Stimulated activated CD4-positive, alpha-beta T cell treated with anti-CD3 and anti-CD28 coated beads, TNF-alpha, amount 100 ng/mL, for 48 hours (primary cell): ENCODE measurements at regions not wholly inside any gene's neighbourhood (a gene's known extent, or its start where the extent isn't known, plus 50 kb on each side); places are given as distances from the start of the nearest gene placed in this dataset.

Source experiments
- DNase-seq, 3 donors: peaks; one replicate each; pipeline ENCODE4 v3.0.0-alpha.2; 2020; ENCODE audit warnings: low read depth in 3 of 3

GRCh38 chr10:64079341-64079740 is 558.1 kb downstream of the REEP3 start:
- no peak for DNase-seq

GRCh38 chr10:64080071-64080470 is 558.9 kb downstream of the REEP3 start:
- no peak for DNase-seq

- DNase-seq, result no peak
Measured at GRCh38 chr10:64081947-64082482, 560.8 kb downstream of the REEP3 start.

DNA sequence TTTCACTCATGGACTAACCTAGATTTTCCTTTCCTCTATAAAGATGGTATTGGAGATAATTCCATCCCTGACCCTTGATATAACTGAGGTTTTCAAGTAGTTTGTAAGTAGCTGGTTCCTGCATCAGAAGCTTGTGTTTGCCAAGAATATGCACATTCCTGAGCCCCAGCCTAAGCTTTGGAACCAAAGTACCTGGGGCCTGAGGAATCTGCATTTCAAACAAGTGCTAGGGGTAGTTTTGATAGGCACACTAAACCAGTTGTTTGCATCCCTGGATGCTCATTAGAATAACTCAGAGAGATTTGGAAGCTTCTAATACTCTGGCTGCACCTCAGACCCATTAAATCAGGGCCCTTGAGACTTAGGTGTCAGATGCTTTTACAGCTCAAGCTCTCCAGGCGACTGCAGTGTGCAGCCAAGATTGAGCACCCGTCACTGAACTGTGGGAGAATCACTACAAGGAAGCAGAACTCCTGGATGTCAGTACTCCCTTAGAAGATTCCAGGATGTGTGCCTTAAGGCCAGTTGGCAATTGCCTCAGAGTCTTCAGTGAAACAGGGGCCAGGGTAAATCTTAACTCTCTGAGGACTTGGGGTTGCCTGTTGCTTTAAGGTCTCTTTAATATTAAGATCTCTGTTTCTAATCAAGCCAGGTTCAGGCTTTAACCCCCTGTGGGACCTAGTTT is 565.0 kb downstream of the REEP3 start:
- no peak for DNase-seq

GRCh38 chr10:64089648-64090047 is 568.4 kb downstream of the REEP3 start:
- no peak for DNase-seq

DNA sequence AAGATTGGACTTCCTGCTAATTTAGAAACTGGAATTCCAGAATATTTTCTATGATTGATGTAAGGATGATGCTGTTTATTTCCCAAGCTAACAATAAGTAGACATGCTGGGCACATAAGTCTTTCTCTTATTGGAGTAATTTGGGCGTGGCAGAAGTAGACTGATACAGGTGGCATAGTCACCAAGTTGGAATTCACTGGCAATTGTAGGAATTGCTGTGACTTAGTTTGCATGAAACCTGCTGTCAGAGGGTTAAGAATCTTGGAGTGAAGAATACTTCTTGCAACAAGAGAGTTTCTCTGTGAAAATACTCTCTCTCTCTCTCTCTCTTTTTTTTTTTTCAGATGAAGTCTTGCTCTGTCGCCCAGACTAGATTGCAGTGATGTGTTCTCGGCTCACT is 569.7 kb downstream of the REEP3 start:
- DNase-seq, result no peak

DNA sequence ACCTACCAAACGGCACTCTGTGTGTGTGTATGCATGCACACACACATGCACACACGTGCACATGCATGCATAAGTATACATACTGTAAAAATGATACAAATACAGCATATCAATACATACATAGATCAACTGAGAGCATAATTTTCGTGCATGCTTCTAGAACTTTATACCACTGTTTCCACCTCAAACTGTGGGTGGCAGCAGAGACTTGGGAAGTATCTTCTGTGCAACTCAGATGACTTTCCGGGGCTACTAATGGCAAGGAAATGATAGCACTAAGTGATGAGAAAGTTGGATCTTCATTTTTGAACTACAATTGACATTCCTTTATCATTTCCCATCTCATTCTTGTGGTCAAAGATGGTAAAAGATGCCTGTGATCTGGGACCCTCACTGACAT is 570.7 kb downstream of the REEP3 start:
- no peak for DNase-seq

DNA sequence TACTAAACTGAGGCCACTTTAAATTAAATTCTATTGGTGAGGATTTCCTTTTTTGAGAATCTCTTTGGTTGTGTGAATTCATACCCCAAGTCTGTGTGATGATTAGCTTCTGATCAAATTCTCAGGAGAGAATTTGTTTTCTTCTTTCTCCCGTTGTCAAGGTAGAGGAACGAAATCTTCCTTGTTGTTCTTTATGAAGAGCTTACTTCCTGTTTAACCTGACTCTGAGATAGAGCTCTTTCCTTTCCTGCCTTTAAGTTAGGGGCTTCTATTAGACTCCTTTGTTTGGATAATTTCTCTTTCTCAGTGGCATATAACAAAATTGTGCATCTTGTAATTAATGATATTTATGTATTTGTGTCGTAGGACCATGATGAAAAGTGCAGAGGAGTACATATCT is 572.1 kb downstream of the REEP3 start:
- DNase-seq, result no peak

DNA sequence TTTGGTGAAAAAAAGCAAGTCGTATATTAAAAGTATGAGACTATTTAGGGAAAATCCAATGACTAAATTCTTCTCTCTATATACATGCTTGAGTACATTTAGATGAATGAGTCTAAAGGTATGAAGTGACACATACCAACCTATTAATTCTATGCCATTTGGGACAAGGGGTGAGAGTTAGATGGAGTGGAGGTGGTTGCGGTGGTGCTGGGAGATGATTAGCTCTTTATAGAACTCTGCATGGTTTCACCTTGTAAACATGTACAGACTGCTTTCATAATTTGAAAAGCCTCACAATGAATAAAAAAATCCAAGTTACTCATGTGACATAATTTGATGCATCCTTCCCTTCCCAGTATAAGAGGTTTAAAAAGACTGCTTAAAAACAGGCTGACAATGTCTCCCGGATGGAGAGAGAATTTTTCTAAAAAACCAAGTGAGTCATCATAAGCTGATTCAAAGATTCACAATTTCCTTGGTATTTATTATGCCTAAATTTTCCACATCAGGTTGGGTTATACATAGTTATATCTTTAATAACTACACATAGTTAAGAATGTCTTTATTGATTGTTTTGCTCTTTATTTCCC is 572.8 kb downstream of the REEP3 start:
- DNase-seq, result no peak

GRCh38 chr10:64096941-64097340 is 575.7 kb downstream of the REEP3 start:
- DNase-seq, result no peak

- DNase-seq, result no peak
Measured at GRCh38 chr10:64097391-64098122, 576.4 kb downstream of the REEP3 start.

DNA sequence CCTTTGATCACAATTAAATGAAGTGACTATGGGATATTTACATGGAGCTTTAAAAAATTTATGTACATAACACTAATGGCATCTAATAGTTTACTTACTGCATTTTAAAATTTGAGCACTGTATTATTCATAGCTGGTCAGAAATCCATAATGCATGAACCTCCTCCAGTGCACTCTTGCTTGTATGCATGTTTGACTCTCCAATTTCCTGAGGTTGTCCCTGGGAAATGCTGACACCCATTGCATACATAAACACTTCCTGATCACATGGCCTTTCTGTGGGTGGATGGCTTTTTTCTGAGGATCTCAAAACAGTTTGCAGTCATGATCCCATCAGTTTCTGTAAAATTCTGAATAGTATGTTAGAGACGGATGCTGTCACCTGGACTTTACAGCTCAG is 577.8 kb downstream of the REEP3 start:
- DNase-seq, result no peak

DNA sequence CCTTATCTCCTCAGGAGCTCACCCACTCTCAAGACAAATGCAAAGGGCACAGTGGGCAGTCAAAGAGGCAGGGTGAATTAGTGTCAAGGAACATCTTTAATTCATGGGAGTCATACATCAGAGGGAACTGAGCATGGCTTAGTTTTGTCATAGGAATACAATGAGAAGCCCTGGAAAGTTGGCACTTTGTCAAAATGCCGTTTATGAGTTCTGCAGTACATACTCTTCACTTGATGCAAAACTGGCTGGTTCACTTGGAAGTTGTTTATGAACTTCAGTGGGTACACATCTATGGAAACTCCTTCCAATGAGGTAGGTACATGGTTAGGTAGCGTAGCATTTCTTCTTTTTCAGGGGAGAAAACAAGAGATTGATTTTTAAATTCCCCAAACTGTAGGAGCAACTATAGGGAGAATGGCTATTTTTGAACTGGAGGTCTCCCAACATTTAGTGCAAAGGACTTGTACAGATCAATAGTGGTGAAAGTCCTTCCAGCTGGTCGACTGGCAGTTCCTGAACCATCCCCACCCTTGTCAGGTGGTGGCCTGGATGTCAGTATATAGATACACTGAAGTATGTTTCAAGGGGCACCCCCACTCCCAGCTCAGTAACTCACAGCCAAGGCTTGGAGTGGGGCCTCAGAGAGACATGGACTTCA is 580.5 kb downstream of the REEP3 start:
- DNase-seq, result no peak

GRCh38 chr10:64102264-64102633 is 581.0 kb downstream of the REEP3 start:
- DNase-seq, result no peak

DNA sequence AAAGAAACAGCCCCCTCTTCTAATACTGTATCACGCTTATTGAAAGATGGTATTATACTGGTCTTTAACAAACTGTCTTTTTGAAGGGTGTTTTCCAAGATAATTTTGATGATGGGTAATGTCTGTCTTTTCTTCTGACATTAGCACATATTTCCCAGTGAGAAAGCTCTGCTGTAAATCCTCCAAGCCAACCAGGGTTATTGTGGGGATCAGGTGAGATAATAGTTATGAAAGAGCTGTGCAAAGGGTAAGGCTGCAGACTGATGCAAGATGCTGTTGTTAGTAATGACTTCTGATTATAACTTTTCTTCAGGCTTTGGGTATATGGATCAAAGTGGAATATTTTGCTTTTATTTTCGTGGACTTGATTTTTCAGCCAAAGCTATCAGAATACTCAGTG is 581.7 kb downstream of the REEP3 start:
- no peak for DNase-seq

- no peak for DNase-seq
Measured at GRCh38 chr10:64103750-64104470, 582.7 kb downstream of the REEP3 start.

GRCh38 chr10:64109926-64110495 is 588.8 kb downstream of the REEP3 start:
- DNase-seq, result no peak

DNA sequence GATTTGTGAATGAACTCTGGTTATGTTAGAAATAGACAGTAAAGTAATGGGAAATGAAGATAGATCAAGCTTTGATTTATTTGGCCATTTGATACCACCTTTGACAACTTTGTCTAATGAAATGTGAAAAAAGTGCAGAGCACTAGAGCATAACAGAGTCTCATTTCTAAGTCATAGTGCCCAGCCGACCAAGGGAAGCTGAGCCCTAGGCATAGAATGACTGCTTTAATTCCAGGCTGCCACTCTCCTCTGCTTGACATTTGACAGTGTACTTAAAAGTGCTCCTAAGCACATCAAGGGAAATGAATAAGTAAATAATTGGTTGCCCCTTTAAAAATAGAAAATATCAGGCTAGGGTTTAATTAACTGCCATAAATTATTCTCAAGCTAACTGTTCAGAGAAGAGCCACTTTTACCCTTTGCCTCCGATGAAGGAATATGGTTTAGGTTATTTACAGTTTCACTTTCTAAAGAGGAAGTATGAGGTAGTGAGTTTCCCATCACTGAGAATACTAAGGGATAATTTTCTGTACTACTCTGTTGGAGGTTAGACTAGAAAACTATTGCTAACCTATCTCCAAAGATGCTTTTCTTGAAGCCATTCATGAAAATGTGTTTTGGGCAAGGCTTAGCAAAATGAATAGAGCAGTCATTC is 591.6 kb downstream of the REEP3 start:
- DNase-seq, result no peak

DNA sequence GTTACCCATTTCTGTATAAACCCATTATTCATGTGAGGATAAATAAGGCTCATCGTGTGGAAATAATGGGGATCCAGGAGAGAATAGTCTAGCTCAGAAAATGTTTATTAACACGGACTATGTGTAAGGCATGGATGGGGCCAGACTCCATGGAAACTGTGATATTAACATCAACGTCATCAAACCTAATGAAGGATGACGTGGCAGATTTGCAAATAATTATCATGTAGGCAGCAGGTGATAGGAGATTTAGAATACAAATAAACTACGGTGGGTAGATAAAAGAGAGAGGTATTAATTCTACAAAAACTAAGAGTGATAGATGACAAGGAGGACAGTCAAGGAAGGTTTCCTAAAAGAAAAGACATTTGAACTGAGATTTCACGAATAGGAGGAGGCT is 592.2 kb downstream of the REEP3 start:
- DNase-seq, result no peak

- no peak for DNase-seq
Measured at GRCh38 chr10:64113792-64114191, 592.6 kb downstream of the REEP3 start.

DNA sequence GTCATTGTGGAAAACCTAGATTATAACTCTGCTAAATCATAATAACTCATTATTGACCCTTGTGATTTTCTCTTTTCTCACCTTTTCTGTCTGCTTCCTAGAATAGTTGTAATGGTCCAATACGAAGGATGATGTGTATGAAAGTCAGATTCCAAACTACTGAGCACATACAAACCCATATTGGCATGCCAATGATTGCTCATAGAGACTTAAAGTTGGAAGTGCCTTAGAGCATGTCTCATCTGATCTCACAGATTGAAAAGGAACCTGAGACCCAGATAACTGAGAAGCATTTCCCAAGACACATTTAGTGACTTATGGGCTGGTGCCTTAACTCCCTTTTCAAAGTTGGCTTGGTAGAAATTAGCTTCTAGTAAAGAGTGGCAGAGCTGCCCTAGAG is 594.3 kb downstream of the REEP3 start:
- DNase-seq, result no peak
